Right kidney (tissue), 1 donor: ENCODE measurements at regions not wholly inside any gene's neighbourhood (a gene's known extent, or its start where the extent isn't known, plus 50 kb on each side); places are given as distances from the start of the nearest gene placed in this dataset.
"Not testable (repeated sequence)": the region's sequence is repeated elsewhere in the genome, so short reads cannot be mapped to it uniquely, and the experiment has no call there.

ENCODE experiments used
- DNase-seq: peaks from one replicate; pipeline ENCODE4 v3.0.0-alpha.2; 2016

GRCh38 chr5:101012880-101013279 lies 109.8 kb upstream of the ST8SIA4 start:
- DNase-seq, result no peak

GRCh38 chr5:101009758-101010519 lies 106.9 kb upstream of the ST8SIA4 start:
- DNase-seq, result no peak

- no peak for DNase-seq
Observed at GRCh38 chr5:100992354-100992753, 89.3 kb upstream of the ST8SIA4 start.

- DNase-seq, result not testable (repeated sequence)
Observed at GRCh38 chr5:100983601-100984000, 80.5 kb upstream of the ST8SIA4 start.

- no peak for DNase-seq
Observed at GRCh38 chr5:100974082-100974481, 71.0 kb upstream of the ST8SIA4 start.

- DNase-seq, result no peak
Observed at GRCh38 chr5:100970646-100971255, 67.7 kb upstream of the ST8SIA4 start.

GRCh38 chr5:100965291-100965690 lies 62.2 kb upstream of the ST8SIA4 start:
- no peak for DNase-seq
